ENCODE measurements at regions not wholly inside any gene's neighbourhood (a gene's known extent, or its start where the extent isn't known, plus 50 kb on each side); places are given as distances from the start of the nearest gene placed in this dataset.
"Not testable (repeated sequence)": the region's sequence is repeated elsewhere in the genome, so short reads cannot be mapped to it uniquely, and the experiment has no call there.

DNA sequence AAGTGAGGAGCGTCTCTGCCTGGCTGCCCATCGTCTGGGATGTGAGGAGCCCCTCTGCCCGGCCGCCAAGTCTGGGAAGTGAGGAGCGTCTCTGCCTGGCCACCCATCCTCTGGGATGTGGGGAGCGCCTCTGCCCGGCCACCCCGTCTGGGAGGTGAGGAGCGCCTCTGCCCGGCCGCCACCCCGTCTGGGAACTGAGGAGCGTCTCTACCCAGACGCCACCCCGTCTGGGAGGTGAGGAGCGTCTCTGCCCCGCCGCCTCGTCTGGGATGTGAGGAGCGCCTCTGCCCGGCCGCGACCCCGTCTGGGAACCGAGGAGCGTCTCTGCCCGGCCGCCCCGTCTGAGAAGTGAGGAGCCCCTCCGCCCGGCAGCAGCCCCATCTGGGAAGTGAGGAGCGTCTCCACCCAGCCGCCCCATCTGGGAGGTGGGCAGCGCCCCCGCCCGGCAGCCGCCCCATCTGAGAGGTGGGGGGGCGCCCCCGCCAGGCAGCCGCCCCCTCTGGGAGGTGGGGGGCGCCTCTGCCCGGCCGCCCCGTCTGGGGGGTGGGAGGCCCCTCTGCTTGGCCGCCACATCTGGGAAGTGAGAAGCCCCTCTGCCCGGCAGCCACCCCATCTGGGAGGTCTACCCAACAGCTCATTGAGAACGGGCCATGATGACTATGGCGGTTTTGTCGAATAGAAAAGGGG, 228.4 kb downstream of the CAAP1 start:
- DNase-seq, result not testable (repeated sequence)

DNA sequence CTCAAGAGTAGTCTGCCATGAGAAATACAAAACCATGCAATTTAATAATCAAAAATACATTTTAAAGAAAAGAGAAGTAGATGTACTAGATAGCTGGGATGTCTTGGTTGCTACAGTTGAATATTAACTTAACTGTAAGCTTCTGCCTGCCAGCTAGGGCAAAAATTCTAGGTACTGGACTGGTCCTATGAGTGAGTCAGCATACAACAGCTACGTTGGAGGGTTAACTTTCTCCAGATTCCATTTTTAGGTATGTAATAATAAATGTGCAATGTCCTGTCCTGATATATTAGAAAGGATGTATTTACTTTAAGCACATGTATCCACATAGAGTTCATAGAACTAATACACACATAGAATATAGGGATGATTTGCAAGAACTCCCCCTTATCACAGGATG, 230.1 kb downstream of the CAAP1 start:
- no peak for DNase-seq

DNA sequence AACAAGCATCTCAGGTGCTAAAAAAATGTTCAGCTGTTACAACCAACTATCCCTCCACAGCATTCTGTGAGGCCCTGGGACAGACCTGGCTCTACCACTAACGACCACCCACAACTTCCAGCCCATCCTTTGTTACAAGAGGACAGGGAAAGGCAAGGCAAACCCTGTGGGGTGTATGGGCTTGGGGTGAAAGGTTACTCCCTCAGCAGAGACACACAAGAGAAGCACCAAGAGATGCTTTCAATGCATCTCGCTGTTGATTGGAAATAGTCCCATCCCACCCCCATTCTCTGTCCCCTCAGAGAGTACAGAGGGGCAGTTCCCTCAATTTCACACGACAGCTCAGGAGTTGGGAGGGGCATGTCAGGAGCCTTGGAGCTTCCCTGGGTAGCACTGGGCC, 234.1 kb downstream of the CAAP1 start:
- DNase-seq, result no peak

DNA sequence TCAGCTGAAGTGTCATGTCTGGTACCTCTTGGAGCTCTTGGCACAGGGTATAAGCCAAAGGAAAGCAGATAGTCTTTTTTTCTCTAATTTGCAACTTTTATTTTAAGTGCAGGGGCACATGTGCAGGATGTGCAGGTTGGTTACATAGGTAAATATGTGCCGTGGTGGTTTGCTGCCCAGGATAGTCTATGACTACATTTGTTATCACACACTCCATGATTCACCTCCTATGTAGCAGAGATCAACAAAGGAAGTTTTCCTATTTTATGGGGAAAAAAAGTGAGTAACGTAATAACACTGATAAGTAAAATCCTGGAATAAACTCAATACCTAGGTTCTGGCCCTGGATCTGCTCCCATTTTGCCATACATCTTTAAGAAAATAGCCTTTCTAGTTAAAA, 234.6 kb downstream of the CAAP1 start:
- no peak for DNase-seq

DNA sequence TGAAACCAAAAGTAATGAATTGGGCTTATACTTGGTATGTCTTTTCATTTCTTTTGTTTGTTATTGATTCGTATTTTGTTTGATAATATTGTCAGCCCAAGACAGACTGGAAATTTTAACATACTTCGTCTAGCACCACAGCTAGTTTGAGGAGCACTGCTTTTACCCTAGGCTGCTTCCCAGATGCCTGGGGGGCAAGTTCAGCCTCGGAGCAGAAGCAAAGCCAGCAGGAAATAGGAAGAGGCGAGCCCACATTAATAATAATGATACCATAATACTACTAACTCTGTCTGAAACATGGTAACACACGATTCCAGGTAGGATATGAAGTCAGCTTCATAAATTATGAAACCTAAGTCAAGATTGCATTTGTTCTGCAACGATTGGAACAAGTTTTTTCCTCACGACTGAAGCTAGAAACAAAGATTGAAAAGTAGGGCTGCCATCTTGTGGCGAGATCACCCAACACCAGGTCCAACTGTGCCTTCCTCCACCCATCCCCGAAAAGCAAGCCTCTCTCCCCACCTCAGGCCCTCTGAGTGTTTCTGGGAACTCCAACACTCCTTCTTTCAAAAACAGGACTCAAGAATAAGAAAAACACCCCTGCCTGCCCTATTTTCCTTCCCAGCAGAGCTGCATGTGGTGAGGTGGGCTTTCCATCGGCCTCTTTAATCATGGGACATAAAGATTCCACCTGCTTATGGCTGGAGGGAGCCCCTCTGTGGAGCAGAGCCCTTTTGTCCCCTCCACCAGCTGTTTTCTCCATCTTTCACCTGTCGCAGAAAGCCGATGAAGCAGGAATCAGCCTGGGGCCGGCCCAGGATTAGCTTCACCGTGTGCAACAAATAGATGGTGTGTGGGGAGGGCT, 236.4 kb downstream of the CAAP1 start:
- no peak for DNase-seq

DNA sequence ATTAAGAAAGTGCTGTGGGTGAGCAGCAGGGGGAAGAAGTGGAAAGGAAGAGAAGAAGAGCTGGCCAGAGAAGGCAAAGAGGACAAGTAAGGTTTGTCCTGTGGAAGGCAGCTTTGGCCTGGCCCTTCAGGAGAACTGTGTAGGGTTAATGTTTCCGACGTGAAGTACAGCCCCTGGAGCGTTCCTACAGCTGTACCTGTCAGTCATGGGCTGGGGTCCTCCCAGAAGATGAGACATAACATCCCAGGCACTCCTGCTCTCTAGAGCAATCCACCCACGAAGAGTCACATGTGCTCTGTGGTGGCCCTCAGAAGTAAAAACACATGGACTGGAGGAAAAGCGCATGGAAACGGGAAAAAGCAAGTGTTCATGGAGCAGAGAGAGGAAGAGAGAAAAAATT, 237.4 kb downstream of the CAAP1 start:
- no peak for DNase-seq

DNA sequence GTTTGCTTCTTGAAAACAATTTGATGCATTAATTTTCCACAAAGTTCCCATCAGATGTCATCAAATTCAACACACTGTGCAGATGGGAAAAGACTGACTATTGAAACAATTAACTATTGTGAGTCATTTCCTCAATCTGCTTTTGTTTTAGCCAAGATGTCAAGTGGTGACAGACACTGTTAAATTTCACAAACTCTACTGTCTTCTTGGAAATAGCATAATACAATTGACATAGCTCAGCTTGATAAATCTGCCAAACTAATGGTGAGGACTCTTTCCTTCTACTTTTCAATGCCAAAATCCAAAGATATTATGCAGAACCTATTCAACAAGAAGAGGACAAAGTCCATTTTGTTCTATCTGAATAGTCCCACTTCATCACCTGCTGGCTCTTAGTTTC, 242.3 kb downstream of the CAAP1 start:
- no peak for DNase-seq

DNA sequence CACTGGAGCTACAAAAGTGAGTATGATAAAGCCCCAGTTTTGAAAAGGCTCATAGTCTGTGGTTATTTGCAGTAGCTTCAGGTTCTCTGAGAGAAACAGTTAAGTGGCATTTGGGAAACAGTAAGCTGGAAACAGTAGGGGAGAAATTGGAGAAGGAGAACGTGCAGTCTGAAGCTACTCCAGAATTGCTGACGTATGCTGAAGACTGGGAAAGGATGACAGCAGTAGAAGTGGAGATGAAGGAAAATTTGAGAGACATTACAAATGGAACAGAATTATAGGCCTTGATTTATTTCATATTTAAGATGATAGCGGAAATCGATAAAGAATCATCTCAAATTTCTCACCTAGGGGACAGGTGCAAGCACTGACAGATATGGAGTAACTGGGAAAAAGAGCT, 248.8 kb downstream of the CAAP1 start:
- DNase-seq, result no peak

DNA sequence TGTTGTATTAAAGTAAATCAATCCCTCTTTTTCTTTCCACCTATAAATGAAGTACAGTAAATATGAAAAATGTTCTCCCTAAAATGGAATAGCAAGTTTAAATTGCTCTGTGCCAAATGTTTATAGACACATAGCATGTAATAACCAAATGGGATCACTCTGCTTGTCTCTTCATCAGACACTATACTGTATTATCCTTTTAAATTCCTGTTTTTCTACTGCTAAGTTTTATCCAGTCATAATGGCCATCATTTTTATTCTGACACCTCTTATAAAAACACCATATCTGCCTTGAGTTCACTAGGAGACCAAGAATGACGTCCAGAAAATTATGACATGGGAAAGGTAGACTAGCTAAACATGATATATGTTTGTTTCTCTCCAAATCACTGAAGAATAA, 252.8 kb downstream of the CAAP1 start:
- DNase-seq, result no peak

DNA sequence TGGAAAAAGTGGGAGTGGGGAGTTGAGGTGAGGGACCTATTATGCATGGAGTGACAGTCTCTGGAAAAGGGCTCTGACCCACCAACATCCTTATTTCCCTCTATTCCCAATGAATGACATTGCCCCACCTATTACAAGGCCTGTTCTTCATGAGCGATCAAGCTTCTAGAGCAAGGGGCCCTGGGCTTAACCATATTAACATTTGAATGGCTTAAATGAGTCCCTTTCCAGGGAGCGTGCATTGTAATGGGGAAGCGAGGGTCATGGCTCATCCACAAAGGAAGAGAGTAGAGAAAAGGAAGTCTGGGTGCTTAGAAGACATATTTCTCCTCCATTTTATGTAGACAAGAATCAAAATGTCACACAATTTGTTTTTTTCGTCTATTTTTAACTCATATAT, 255.5 kb downstream of the CAAP1 start:
- DNase-seq, result no peak

DNA sequence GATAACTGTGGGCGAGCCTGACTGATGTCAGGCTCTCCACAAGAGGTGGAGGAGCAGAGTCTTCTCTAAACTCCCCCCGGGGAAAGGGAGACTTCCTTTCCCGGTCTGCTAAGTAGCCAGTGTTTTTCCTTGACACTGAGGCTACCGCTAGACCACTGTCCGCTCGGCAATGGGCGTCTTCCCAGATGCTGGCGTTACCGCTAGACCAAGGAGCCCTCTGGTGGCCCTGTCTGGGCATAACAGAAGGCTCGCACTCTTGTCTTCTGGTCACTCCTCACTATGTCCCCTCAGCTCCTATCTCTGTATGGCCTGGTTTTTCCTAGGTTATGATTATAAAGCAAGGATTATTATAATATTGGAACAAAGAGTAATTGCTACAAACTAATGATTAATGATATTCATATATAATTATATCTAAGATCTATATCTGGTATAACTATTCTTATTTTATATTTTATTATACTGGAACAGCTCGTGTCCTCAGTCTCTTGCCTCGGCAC, 278.7 kb downstream of the CAAP1 start:
- DNase-seq, result not testable (repeated sequence)

DNA sequence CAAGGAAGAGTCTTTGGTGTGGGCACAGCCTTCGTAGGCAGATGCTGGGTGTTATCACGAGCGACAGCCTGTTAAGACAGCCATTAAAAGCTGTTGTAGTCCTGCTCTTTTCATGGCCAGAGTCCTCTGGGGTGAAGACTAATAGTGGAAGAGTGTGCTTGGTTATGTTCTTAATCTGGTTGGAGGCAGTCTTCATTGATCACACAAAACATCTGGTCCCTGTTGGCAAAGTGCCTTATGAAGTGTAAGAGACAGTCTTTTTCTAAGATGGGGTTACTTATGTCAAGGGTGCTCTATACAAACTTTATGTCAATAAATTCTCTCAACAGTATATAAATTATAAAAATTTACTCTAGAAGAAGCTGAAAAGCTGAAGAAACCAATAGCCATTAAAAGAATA, 280.4 kb downstream of the CAAP1 start:
- DNase-seq, result no peak

DNA sequence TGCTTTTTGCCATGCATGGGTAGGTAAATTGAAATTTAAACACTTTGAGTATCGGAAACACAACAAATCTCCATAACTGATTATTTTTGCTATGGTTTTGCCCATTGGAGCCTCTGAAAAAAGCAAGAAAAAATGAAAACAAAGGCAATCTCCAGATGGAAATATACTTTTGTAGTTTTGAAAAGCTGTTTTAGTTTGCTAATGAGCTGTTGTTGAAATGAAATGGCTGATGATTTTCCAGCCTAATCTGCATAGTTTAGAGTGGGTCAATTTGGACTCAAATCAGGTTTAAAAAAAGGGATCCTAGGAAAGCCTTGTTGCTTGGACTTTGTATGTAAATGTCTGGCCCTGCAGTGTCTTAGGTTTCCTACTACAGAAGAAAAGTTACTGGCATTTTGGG, 285.8 kb downstream of the CAAP1 start:
- no peak for DNase-seq

DNA sequence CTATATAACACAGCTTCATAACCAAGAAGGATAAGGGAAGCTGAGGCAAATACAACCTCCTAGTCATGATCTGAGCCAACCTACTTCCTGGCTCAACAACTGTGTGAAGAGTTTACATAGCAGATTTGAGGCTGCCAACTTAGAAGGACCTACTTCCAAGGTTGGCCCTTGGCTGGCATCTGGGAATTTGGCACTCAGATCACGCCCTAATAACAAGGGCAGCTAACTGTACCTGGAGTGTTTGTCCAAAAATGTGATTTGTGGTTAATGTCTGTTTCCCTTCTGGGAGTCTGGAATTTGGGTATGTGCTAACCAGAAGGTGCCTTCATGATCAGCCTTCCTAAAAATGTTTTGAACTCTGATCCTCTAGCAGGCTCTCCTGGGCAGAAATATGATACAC, 287.2 kb downstream of the CAAP1 start:
- no peak for DNase-seq

DNA sequence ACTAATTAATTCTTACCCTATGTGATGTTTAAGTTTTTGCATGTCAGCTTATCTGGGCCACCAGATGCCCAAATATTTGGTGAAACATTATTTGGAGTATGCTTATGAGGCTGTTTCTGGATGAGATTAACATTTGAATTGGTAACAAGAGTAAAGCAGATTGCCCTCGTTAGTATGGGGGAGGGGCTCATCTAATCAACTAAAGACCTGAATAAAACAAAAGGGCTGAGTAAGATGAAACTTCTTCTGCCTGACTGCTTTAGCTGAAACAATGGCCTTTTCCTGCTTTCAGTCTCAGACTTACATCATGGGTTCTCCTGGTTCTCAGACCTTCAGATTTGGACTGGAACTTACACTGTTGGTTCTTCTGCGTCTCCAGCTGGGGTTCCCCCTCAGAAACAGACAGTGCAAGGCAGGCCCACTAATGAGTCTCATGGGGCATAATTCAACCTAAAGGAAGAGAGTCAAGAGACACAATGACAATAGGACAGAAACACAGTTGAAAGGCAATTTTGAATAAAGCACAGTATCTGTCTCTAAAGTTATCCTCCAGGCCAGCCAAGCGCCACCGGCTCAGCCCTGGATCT, 288.4 kb downstream of the CAAP1 start:
- no peak for DNase-seq

DNA sequence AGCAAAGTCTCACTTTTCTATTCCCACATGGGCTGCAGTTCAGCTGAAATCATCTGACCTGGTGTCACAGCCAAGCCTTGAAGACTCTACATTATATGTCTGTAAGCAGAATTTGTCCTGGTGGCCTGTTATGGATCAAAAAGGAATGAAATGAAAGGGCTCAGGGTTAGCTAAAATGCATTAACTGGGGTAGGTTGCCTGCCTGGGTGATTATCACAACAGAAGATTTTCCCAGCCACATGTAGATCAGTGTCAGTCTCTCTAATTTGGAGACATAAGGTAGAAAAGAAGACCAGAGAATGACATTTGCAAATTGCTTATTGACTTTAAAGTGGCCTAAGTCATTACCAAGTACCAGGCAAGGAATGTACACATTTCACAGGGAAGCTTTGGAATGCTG, 289.0 kb downstream of the CAAP1 start:
- DNase-seq, result no peak

DNA sequence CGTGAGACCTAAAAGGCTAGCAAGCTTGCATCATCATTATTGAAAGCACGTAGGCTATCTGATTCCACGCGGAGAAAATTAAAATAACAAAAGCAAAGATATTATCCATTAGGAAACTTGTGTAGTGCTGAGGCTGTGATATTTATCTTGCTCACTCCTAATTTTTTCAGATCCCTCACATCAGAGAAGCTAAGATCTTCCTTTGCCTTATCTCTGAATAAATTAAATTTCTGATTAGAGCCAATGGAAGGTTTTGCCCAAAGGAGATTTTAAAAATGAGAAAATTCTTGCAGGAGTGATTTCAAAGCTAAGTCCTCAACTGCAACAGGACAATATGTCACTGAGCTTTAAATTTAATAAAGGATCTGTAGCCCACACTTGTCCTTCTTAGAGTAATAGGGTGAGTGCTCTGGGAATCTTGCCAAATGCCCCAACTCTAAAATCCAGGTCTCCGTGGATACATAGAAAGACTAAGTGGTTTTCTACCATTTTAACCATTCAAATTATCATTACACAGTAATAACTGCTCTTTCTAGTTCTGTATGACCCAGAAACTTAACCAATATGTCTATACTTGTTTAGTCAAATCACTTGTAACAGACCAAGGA, 295.0 kb downstream of the CAAP1 start:
- DNase-seq, result no peak

DNA sequence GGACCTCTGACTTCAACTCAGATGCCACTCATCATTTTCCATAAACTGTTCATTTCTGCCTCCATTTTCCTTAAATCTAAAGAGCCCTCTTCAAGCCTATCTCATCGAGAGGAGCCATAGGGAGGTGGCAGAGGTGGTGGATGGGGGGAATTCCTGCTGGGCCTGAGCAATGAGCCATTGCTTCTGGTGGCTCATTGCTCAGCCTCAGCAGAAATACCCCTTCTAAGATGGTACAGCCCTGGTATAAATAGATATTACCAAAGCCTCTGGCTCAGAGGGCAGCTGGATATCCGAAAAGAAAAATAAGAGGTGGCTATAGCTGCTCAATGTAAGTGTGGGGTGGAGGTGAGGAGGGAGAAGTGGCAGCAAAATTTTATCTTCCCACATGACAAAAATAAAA, 313.5 kb downstream of the CAAP1 start:
- DNase-seq, result no peak

DNA sequence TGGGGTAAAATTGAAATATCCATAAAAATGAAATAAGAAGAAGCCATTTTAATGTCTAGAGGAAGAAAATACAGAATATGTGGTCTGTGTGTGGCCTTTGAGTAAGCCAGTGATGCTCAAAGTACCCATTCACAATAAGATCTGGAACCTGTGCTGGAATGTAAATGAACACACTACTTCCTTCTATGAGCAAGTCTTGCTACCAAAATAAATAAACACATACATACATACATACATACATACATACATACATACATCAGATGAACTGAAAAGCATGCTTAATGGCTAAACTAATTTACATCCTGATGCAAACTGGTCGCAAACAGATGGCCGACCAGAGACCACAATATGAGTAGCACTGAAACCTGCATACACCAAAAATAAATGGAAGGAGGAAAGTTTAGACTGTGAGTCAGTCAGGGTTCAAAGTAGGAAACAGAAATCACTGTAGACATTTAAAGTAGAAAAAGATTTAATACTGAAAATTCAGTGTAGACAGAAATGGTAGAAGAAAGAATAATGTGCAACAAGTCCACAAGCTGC, 317.6 kb downstream of the CAAP1 start:
- no peak for DNase-seq

DNA sequence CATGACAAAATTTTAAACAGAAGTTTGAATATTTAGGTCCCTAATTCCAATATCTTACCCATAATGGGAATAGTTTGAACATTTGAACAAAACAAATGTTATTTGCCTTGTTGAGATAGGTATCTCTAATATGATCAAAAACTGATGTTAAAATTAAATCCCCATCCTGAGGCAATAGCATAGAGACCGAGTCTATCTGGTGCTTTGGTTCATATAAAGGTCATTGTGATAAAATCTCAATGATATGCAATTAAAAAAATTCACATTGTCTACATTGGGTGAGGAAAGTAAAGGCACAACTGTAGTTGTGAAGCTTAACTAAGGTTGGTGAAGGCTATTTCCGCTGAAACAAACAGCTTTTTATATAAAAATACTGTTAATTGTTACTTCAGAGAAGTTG, 318.3 kb downstream of the CAAP1 start:
- DNase-seq, result no peak

DNA sequence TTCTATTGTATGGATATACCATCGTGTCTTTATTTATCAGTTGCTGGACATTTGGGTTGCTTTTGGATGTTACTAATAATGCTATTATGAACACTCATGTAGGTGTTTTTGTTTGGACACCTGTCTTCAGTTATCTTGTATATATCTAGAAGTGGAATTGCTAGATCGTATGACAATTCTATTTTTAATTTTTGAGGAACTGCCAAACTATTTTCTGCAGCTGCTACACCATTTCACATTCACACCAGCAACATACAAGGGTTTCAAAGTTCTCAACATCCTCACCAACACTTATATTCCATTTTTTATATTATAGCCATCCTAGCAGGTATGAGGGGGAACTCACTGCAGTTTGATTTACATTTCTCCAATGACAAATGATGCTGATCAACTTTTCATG, 324.6 kb downstream of the CAAP1 start:
- DNase-seq, result no peak

DNA sequence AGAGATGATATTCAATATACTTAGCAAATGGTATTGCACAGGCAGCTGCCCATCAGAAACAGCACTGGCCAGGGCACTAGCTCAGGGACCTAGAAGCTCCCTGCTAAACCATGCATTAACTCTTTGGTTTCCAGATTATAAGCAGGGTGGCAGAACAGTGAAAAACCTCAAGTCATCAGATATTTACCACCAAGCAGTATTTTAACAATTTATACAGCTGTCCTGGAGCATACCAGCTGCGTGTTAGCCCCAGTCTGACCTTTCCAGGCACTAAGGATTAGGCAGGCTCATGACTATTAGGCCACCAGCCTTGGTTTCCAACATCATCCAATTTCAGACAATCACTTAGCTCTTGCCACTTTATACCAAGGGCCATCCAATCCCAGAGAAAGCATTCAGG, 326.5 kb downstream of the CAAP1 start:
- DNase-seq, result no peak

DNA sequence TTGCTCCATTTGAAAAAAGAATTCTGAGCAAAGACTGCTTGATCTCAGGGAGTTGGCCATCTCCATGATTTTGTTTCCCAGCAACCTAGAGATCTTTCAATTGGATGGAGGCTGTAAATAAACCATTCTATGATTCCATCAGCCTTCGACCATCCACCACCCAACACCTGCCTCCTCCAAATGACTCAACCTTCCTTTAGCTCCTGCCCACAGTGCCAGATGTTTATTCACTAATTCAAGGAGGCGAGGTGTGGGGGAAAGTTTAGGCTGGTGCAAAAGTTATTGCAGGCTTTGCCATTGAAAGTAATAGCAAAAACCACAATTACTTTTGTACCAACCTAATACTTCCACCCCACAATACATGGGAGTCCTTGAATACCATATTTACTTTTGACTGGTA, 327.5 kb downstream of the CAAP1 start:
- DNase-seq, result no peak

Data from GF-D8 (cell line).